OCI-LY3 (cell line): ENCODE measurements at regions not wholly inside any gene's neighbourhood (a gene's known extent, or its start where the extent isn't known, plus 50 kb on each side); places are given as distances from the start of the nearest gene placed in this dataset.
A peak's percentile ranks its signal among the peaks of the same experiment; 100 is the strongest.

Experiments
- H2AFZ ChIP-seq: fragments of 200-600, 300-600 bp; shearing (Covaris generic); 2 replicates; pipeline ENCODE4 v1.6.0; 2014; ENCODE audit warnings: antibody characterized with exemption, low read depth, low read length
- H3K27ac ChIP-seq: fragments of 200-600, 300-600 bp; sonication (generic); 2 replicates; pipeline ENCODE4 v1.5.1; 2014; ENCODE audit warnings: mild to moderate bottlenecking, low read length, moderate library complexity, mixed read lengths
- H3K27me3 ChIP-seq: fragments of 200-600, 300-600 bp; sonication (generic); 2 replicates; pipeline ENCODE4 v1.6.1; 2014; ENCODE audit warnings: low read depth, low read length, mixed read lengths
- H3K36me3 ChIP-seq: fragments of 200-600, 300-600 bp; sonication (generic); replicated peaks from 2 replicates; pipeline ENCODE3; 2014; ENCODE audit warnings: low read depth, low read length, mixed read lengths
- H3K4me1 ChIP-seq: fragments of 300-600, 200-600 bp; sonication (generic); 2 replicates; pipeline ENCODE4 v1.6.1; 2014; ENCODE audit warnings: low read length, mixed read lengths
- H3K4me2 ChIP-seq: fragments of 200-600, 300-600 bp; sonication (generic); 2 replicates; pipeline ENCODE4 v1.6.1; 2014; ENCODE audit warnings: low read length, mixed read lengths
- H3K4me3 ChIP-seq: fragments of 300-600, 200-600 bp; sonication (generic); 2 replicates; pipeline ENCODE4 v1.5.1; 2014; ENCODE audit warnings: antibody characterized with exemption, mild to moderate bottlenecking, low read length, moderate library complexity
- H3K79me2 ChIP-seq: fragments of 300-600, 200-600 bp; shearing (Covaris generic); 2 replicates; pipeline ENCODE4 v1.6.1; 2014; ENCODE audit warnings: mild to moderate bottlenecking, low read length, mixed read lengths
- H3K9ac ChIP-seq: fragments of 300-600, 200-600 bp; shearing (Covaris generic); 2 replicates; pipeline ENCODE4 v1.6.0; 2014; ENCODE audit warnings: mild to moderate bottlenecking, low read length, moderate library complexity
- H3K9me3 ChIP-seq: fragments of 200-600, 300-600 bp; shearing (Covaris generic); 2 replicates; pipeline ENCODE4 v1.6.1; 2014; ENCODE audit warnings: low read length, mixed read lengths; ENCODE audit not compliant: insufficient read depth
- H4K20me1 ChIP-seq: fragments of 200-600, 300-600 bp; sonication (generic); 2 replicates; pipeline ENCODE4 v1.6.1; 2016; ENCODE audit warnings: low read length, mixed read lengths; ENCODE audit not compliant: insufficient read depth
- CTCF ChIP-seq: fragments of 200-600, 300-600 bp; sonication (generic); IDR thresholded peaks from 2 replicates; pipeline ENCODE4 v1.5.1; 2014; ENCODE audit warnings: antibody characterized with exemption, low read length, low read depth
- EZH2phosphoT487 ChIP-seq: fragments of 200-600 bp; shearing (Covaris generic); IDR thresholded peaks from 2 replicates; pipeline ENCODE4 v1.6.1; 2018; ENCODE audit warnings: antibody characterized with exemption, mixed run types, low read depth

GRCh38 chr7:138313829-138314178 lies 146.3 kb upstream of the TRIM24 start:
- no peaks in the 10 kb centered on the region for H3K79me2 ChIP-seq
- H3K4me1 ChIP-seq, result peaks cover 8% of the 10 kb centered on the region; the same call in 1 of the 2 replicates
- H2AFZ ChIP-seq, result no peak overlapping the region

GRCh38 chr7:138316421-138317043 lies 143.5 kb upstream of the TRIM24 start:
- no peak overlapping the region for H3K4me3 ChIP-seq
- no peak overlapping the region for H2AFZ ChIP-seq
- peaks cover 8% of the 10 kb centered on the region; the same call in 1 of the 2 replicates for H3K4me1 ChIP-seq
- H3K9me3 ChIP-seq, result no peaks in the 10 kb centered on the region
- no peaks in the 10 kb centered on the region for H3K36me3 ChIP-seq
- H4K20me1 ChIP-seq, result no peaks in the 10 kb centered on the region
- no peaks in the 10 kb centered on the region for H3K79me2 ChIP-seq
- no peak overlapping the region for H3K27ac ChIP-seq
- H3K4me2 ChIP-seq, result peak overlapping the region; percentile 17
- H3K27me3 ChIP-seq, result no peaks in the 10 kb centered on the region
- TF ChIP-seq CTCF, result no peak
- TF ChIP-seq EZH2phosphoT487, result no peak
- no peak overlapping the region for H3K9ac ChIP-seq

More at GRCh38 chr7:138313829-138314178, 146.3 kb upstream of the TRIM24 start:
- Histone ChIP-seq H3K27ac (no peak overlapping the region), H3K36me3 (no peaks in the 10 kb centered on the region), H3K4me3 (no peak overlapping the region), H3K9ac (no peak overlapping the region), H3K4me2 (no peak overlapping the region), H4K20me1 (no peaks in the 10 kb centered on the region), H3K27me3 (no peaks in the 10 kb centered on the region), H3K9me3 (no peaks in the 10 kb centered on the region)
- TF ChIP-seq EZH2phosphoT487 (no peak), CTCF (no peak)

GRCh38 chr7:138317044-138317596 lies 142.9 kb upstream of the TRIM24 start:
- Histone ChIP-seq H2AFZ (no peak overlapping the region), H3K27ac (no peak overlapping the region), H3K4me2 (no peak overlapping the region), H3K9me3 (no peaks in the 10 kb centered on the region), H4K20me1 (no peaks in the 10 kb centered on the region), H3K79me2 (no peaks in the 10 kb centered on the region), H3K4me1 (peaks cover 8% of the 10 kb centered on the region; the same call in 1 of the 2 replicates), H3K36me3 (no peaks in the 10 kb centered on the region), H3K27me3 (no peaks in the 10 kb centered on the region), H3K9ac (no peak overlapping the region), H3K4me3 (no peak overlapping the region)
- TF ChIP-seq EZH2phosphoT487 (no peak), CTCF (no peak)

- Histone ChIP-seq H4K20me1 (no peaks in the 10 kb centered on the region), H3K9me3 (no peaks in the 10 kb centered on the region), H3K9ac (no peak overlapping the region), H3K4me3 (no peak overlapping the region), H3K27ac (no peak overlapping the region), H2AFZ (no peak overlapping the region), H3K27me3 (no peaks in the 10 kb centered on the region), H3K4me1 (no peaks in the 10 kb centered on the region), H3K79me2 (no peaks in the 10 kb centered on the region), H3K4me2 (no peak overlapping the region), H3K36me3 (no peaks in the 10 kb centered on the region)
- TF ChIP-seq CTCF (no peak), EZH2phosphoT487 (no peak)
Observed at GRCh38 chr7:138324941-138325340, 135.1 kb upstream of the TRIM24 start.
